Fibroblast of lung (primary cell): ENCODE measurements at regions not wholly inside any gene's neighbourhood (a gene's known extent, or its start where the extent isn't known, plus 50 kb on each side); places are given as distances from the start of the nearest gene placed in this dataset.

Experiments used
- CTCF ChIP-seq, 2 donors: IDR thresholded peaks in 1 of 2; conservative IDR thresholded peaks in 1 of 2; 1 replicate in 1 of 2; 2 replicates in 1 of 2; pipeline ENCODE4 v1.5.1; 2011 to 2012; ENCODE audit warnings: low read length in 2 of 2, control low read depth in 1 of 2, inconsistent platforms in 1 of 2, low read depth in 1 of 2, mild to moderate bottlenecking in 1 of 2
- EZH2 ChIP-seq: IDR thresholded peaks from 2 replicates; pipeline ENCODE4 v1.5.1; 2012; ENCODE audit warnings: low read length, control low read depth, mild to moderate bottlenecking; ENCODE audit errors: missing control alignments

DNA sequence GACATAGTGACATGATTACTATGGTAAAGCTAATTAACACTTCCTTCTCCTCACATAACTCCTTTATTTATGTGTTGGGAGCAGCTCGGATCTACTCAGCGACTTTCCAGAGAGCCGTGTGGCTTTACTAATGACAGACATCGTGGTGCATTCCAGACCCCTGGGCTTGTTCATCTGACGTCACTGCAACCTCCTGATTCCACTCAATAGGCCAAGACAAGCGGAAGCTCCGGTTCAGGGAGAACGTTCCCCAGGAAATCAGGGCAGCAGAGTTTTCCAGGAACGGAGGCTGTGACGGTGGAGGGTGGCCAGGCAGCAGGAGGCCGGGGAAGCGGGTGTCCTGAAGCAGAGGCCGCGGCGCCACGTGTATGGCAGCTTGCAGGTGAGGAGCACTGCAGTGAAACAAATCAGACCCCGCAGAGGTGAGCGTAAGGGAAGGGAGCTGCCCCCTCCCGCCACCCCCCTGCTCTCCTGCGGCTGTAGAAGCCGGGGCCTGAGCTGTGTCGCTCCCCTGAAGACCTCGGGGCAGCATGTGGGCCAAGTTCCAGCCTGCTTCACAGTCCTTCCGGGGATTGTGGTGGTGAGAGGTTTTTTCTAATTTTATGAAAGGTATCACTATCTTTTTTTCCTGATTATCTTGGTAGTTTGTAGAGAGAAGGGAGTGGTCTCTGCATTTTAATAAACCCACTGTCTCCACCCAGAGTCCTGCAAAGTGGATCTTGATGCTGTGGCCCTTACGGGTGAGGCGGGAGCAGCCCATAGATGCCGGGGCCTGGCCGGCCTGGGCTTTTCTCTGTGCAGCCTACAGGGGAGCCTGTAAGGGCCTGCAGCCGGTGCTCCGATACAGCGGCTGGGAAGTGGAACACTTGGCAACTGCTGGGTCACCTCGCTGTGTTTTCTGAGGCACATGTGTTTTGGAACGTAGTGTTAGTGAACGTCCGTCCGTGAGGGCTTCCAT, 220.4 kb upstream of the IRX4 start:
- no peak for TF ChIP-seq EZH2
- TF ChIP-seq CTCF (conservative IDR thresholded peaks at IDR 0.05 in 1 of 2, IDR thresholded peaks at IDR 0.05 in 1 of 2; ENCODE audit: low read depth in 1 of 2, low read length in 2 of 2): no peak
